ENCODE measurements at regions not wholly inside any gene's neighbourhood (a gene's known extent, or its start where the extent isn't known, plus 50 kb on each side); places are given as distances from the start of the nearest gene placed in this dataset.

GRCh38 chr2:41940745-41941063, 107.1 kb upstream of the PKDCC start:
- ATAC-seq (peak in 6 of 8 donors; percentile 20 to 60 (median 50)), DNase-seq (peak in 1 of 2 donors; percentile 71)
- intact Hi-C loops (cut with DNase I), result loop anchor here in 1 of 10 donors (5.0 kb wide), 1 partner anchor 112 kb away; no protein-coding TSS in a partner anchor
- Histone ChIP-seq H3K27ac (peak overlapping the region; percentile 0 to 87 (median 72)), H3K27me3 (no peaks in the 10 kb centered on the region), H3K4me1 (peaks cover 9 to 84% (median 25%) of the 10 kb centered on the region in 9 donors), H3K9me3 (no peaks in the 10 kb centered on the region), H3K4me3 (no peak overlapping the region), H3K36me3 (no peaks in the 10 kb centered on the region)
- TF ChIP-seq CTCF (IDR thresholded peaks at IDR 0.05), result no peak
- 38 to 59% methylated on average over 6 of the region's 6 CpGs for WGBS, 2 donors

GRCh38 chr2:41941831-41942230, 106.0 kb upstream of the PKDCC start:
- ATAC-seq (peak in 1 of 8 donors; percentile 44), DNase-seq (no peak)
- Histone ChIP-seq H3K9me3 (no peaks in the 10 kb centered on the region), H3K36me3 (no peaks in the 10 kb centered on the region), H3K27me3 (no peaks in the 10 kb centered on the region), H3K4me1 (peaks cover 9 to 87% (median 28%) of the 10 kb centered on the region in 9 donors), H3K4me3 (no peak overlapping the region), H3K27ac (peak overlapping the region in 9 of 10 donors; percentile 65 to 87 (median 73))
- TF ChIP-seq CTCF (IDR thresholded peaks at IDR 0.05), result no peak
- intact Hi-C loops (cut with DNase I), result loop anchor here in 1 of 10 donors (5.0 kb wide), 1 partner anchor 110 kb away; no protein-coding TSS in a partner anchor
- 30 to 51% methylated on average over 3 of the region's 3 CpGs for WGBS, 2 donors

- DNase-seq, result no peak
- no peaks in the 10 kb centered on the region for H3K27me3 ChIP-seq
- H3K9me3 ChIP-seq, result no peaks in the 10 kb centered on the region
- no peak overlapping the region for H3K4me3 ChIP-seq
- H3K4me1 ChIP-seq, result peaks cover 9 to 88% (median 32%) of the 10 kb centered on the region in 9 donors
- H3K36me3 ChIP-seq, result no peaks in the 10 kb centered on the region
- TF ChIP-seq CTCF (IDR thresholded peaks at IDR 0.05), result no peak
- no peak for ATAC-seq
- intact Hi-C loops (cut with DNase I), result loop anchor here in 1 of 10 donors (5.0 kb wide), 1 partner anchor 110 kb away; no protein-coding TSS in a partner anchor
- peak overlapping the region in 8 of 10 donors; percentile 65 to 87 (median 76) for H3K27ac ChIP-seq
Observed at GRCh38 chr2:41942278-41942677, 105.5 kb upstream of the PKDCC start.

GRCh38 chr2:41943159-41943558, 104.7 kb upstream of the PKDCC start:
- DNase-seq, result no peak
- Histone ChIP-seq H3K4me1 (peaks cover 10 to 89% (median 35%) of the 10 kb centered on the region in 9 donors), H3K4me3 (no peak overlapping the region), H3K27ac (peak overlapping the region in 6 of 10 donors; percentile 42 to 82 (median 76)), H3K27me3 (no peaks in the 10 kb centered on the region), H3K36me3 (no peaks in the 10 kb centered on the region), H3K9me3 (no peaks in the 10 kb centered on the region)
- TF ChIP-seq CTCF (IDR thresholded peaks at IDR 0.05), result no peak
- WGBS, 2 donors, result 84 to 91% methylated on average over 1 of the region's 1 CpG
- no peak for ATAC-seq
- intact Hi-C loops (cut with DNase I), result loop anchor here in 1 of 10 donors (5.0 kb wide), 1 partner anchor 109 kb away; no protein-coding TSS in a partner anchor

Measured in heart right ventricle (tissue), 16 donors.